H1 (cell line): ENCODE measurements at regions not wholly inside any gene's neighbourhood (a gene's known extent, or its start where the extent isn't known, plus 50 kb on each side); places are given as distances from the start of the nearest gene placed in this dataset.

Experiments used
- CHD7 ChIP-seq: fragments of 300-600 bp; sonication (generic); IDR thresholded peaks from 2 replicates; pipeline ENCODE4 v1.7.1; 2012; ENCODE audit warnings: low read length, moderate library complexity, mild to moderate bottlenecking, inconsistent platforms; ENCODE audit not compliant: insufficient replicate concordance
- CTBP2 ChIP-seq: IDR thresholded peaks from 2 replicates; pipeline ENCODE4 v1.7.0; 2011; ENCODE audit warnings: borderline replicate concordance, mild to moderate bottlenecking, moderate library complexity, mixed read lengths, low read length; ENCODE audit not compliant: insufficient read depth, insufficient read length
- EZH2 ChIP-seq: fragments of 200-600 bp; sonication (generic); IDR thresholded peaks from 2 replicates; pipeline ENCODE4 v1.7.1; 2012; ENCODE audit warnings: low read depth, mild to moderate bottlenecking, moderate library complexity, low read length, inconsistent platforms; ENCODE audit not compliant: severe bottlenecking
- GTF2F1 ChIP-seq: IDR thresholded peaks from 2 replicates; pipeline ENCODE4 v1.6.1; 2012; ENCODE audit warnings: low read depth, low read length, improper control_type of control experiment, borderline replicate concordance
- MAFK ChIP-seq: IDR thresholded peaks from 2 replicates; pipeline ENCODE4 v1.6.1; 2012; ENCODE audit warnings: low read depth, mild to moderate bottlenecking, improper control_type of control experiment, low read length
- NRF1 ChIP-seq: IDR thresholded peaks from 2 replicates; pipeline ENCODE4 v1.6.1; 2011; ENCODE audit warnings: mild to moderate bottlenecking, low read depth, low read length, improper control_type of control experiment
- RAD21 ChIP-seq, 2 experiments: IDR thresholded peaks in 1 of 2; conservative IDR thresholded peaks in 1 of 2; 2 replicates each; pipeline ENCODE4 v1.6.1; 2011; ENCODE audit warnings: low read depth in 2 of 2, low read length in 2 of 2, improper control_type of control experiment in 1 of 2, inconsistent platforms in 1 of 2, mild to moderate bottlenecking in 1 of 2, moderate library complexity in 1 of 2
- SAP30 ChIP-seq: fragments of 300-600 bp; sonication (generic); IDR thresholded peaks from 2 replicates; pipeline ENCODE4 v1.7.1; 2012; ENCODE audit warnings: low read length, moderate library complexity, mild to moderate bottlenecking, inconsistent platforms; ENCODE audit not compliant: insufficient read depth, insufficient replicate concordance
- SP2 ChIP-seq: IDR thresholded peaks from 2 replicates; pipeline ENCODE4 v1.6.1; 2012; ENCODE audit warnings: mild to moderate bottlenecking, low read length, inconsistent platforms
- SRF ChIP-seq: IDR thresholded peaks from 2 replicates; pipeline ENCODE4 v1.6.1; 2011; ENCODE audit warnings: mild to moderate bottlenecking, low read depth, low read length, moderate library complexity

- TF ChIP-seq CHD7 (no peak), GTF2F1 (no peak), SAP30 (no peak), MAFK (no peak), RAD21 (IDR thresholded peaks at IDR 0.05 in 1 of 2, conservative IDR thresholded peaks at IDR 0.05 in 1 of 2; ENCODE audit: low read depth in 2 of 2, low read length in 2 of 2) (no peak), SRF (no peak), NRF1 (no peak), SP2 (no peak), CTBP2 (no peak), EZH2 (no peak)
These were observed 87.8 kb upstream of the APC start (continued) for GRCh38 chr5:112649882-112650281.
